ENCODE measurements at regions not wholly inside any gene's neighbourhood (a gene's known extent, or its start where the extent isn't known, plus 50 kb on each side); places are given as distances from the start of the nearest gene placed in this dataset.

DNA sequence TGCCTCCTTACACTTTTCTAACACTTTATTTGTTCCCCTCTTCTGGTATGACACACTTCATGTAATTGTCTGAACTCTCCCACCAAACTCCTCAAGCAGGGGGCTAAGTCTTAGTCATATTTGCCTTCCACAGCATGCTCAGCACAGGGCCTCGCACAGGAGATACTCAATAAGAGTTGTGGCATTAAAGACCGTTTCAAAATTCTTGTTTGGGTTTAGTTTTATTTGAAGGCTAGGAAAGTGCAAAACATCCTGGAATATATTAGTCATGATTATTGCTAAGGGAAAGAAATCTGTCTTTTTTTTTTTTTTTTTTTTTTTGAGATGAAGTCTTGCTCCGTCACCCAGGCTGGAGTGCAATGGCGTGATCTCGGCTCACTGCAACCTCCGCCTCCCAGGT, 137.6 kb upstream of the ECI2 start:
- Histone ChIP-seq H2AFZ (ENCODE audit: low read depth, low read length) (no peak overlapping the region), H3K27me3 (ENCODE audit: control insufficient read depth in 2 of 2, insufficient read depth in 2 of 2, low read length in 2 of 2) (peaks cover 0 to 18% of the 10 kb centered on the region in 2 experiments; a peak in 2 of 5 replicates), H3K4me1 (replicated peaks in 1 of 2; ENCODE audit: control insufficient read depth in 2 of 2, insufficient read depth in 2 of 2, low read length in 2 of 2) (peaks cover 2 to 11% of the 10 kb centered on the region in 2 experiments; a peak in 3 of 5 replicates), H3K36me3 (ENCODE audit: control insufficient read depth, insufficient read depth, low read length) (no peaks in the 10 kb centered on the region), H3K9me3 (replicated peaks; ENCODE audit: control insufficient read depth, insufficient read depth, low read depth, low read length) (no peaks in the 10 kb centered on the region), H4K20me1 (replicated peaks; ENCODE audit: control insufficient read depth, insufficient read depth, low read length) (no peaks in the 10 kb centered on the region), H3K4me2 (ENCODE audit: insufficient read depth, low read length) (no peak overlapping the region), H3K27ac (ENCODE audit: extremely low read depth, low read depth, low read length) (no peak overlapping the region), H3K4me3 (no peak overlapping the region), H3K79me2 (ENCODE audit: control insufficient read depth, insufficient read depth, low read length) (no peaks in the 10 kb centered on the region), H3K9me1 (ENCODE audit: control insufficient read depth, insufficient read depth, low read length) (no peaks in the 10 kb centered on the region), H3K9ac (ENCODE audit: insufficient read depth in 1 of 2, low read depth in 2 of 2, low read length in 2 of 2) (no peak overlapping the region)
- ChIA-PET POLR2A (interaction anchor here (0.5 to 1.9 kb wide), 4 partner anchors 9 to 565 kb away, joined by 3 to 4 read pairs (median 4); no protein-coding TSS in a partner anchor), CTCF (ENCODE audit: low intra/inter-chr PET ratio) (no interaction called here)
- in situ Hi-C loops (cut with MboI) (no loop called here), intact Hi-C loops (cut with micrococcal nuclease) (no loop called here)
- no peak for TF ChIP-seq CEBPB (tag; IDR thresholded peaks at IDR 0.05)
- TF ChIP-seq NR2C1 (IDR thresholded peaks at IDR 0.05) = no peak
- TF ChIP-seq NR2C1 (tag; IDR thresholded peaks at IDR 0.05) = no peak
- no peak for TF ChIP-seq PCBP2 (IDR thresholded peaks at IDR 0.05; ENCODE audit: low read depth, low read length, poor library complexity, severe bottlenecking)
- no peak for TF ChIP-seq PTTG1 (tag; IDR thresholded peaks at IDR 0.05; ENCODE audit: low read depth)
- TF ChIP-seq UBTF (IDR thresholded peaks at IDR 0.05; ENCODE audit: borderline replicate concordance in 1 of 2, low read depth in 2 of 2, low read length in 2 of 2) = no peak
- TF ChIP-seq, protein P1, sequence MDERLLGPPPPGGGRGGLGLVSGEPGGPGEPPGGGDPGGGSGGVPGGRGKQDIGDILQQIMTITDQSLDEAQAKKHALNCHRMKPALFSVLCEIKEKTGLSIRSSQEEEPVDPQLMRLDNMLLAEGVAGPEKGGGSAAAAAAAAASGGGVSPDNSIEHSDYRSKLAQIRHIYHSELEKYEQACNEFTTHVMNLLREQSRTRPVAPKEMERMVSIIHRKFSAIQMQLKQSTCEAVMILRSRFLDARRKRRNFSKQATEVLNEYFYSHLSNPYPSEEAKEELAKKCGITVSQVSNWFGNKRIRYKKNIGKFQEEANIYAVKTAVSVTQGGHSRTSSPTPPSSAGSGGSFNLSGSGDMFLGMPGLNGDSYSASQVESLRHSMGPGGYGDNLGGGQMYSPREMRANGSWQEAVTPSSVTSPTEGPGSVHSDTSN (CRISPR knock-in tag; IDR thresholded peaks at IDR 0.05; ENCODE audit: low read depth) = no peak
- TF ChIP-seq, protein P1 (tag; conservative IDR thresholded peaks at IDR 0.05; ENCODE audit: low read depth) = no peak
- TF ChIP-seq JUN (IDR thresholded peaks at IDR 0.05; ENCODE audit: borderline replicate concordance, low read depth, low read length) = no peak
- no peak for TF ChIP-seq JUN (CRISPR knock-in tag; IDR thresholded peaks at IDR 0.05; ENCODE audit: borderline replicate concordance)
- no peak for TF ChIP-seq ZBTB26 (CRISPR knock-in tag; IDR thresholded peaks at IDR 0.05)
- TF ChIP-seq CCNT2 (IDR thresholded peaks at IDR 0.05; ENCODE audit: borderline replicate concordance, extremely low read depth, insufficient read length, low read depth, low read length) = no peak
- FAIRE-seq (no peak), ATAC-seq (no peak), DNase-seq (ENCODE audit: extremely low read depth in 1 of 4, low spot score in 3 of 4) (no peak)
- no TSS peak for BruUV-seq (replicated peaks)
- 22% methylated on average over 3 of the region's 6 CpGs for WGBS (ENCODE audit: insufficient coverage, low coverage, missing lambda C conversion rate)

Data from K562 (cell line).